Lung (tissue), 11 donors: ENCODE measurements at regions not wholly inside any gene's neighbourhood (a gene's known extent, or its start where the extent isn't known, plus 50 kb on each side); places are given as distances from the start of the nearest gene placed in this dataset.

Experiments used
- ATAC-seq: fragments of 200-7000 bp; cut with Tn5 transposase; one replicate; pipeline ENCODE4 v1.9.1; 2020; ENCODE audit warnings: moderate number of reproducible peaks; ENCODE audit not compliant: insufficient read depth, low FRiP score
- DNase-seq, 3 donors: peaks; one replicate each; pipeline ENCODE4 v3.0.0-alpha.2; 2013 to 2017
- H3K27ac ChIP-seq, 2 donors: one replicate each; pipeline ENCODE4 v1.5.1; 2013; ENCODE audit warnings: mild to moderate bottlenecking in 2 of 2, moderate library complexity in 2 of 2, control low read depth in 1 of 2, inconsistent platforms in 1 of 2, low read depth in 1 of 2, low read length in 1 of 2
- H3K27me3 ChIP-seq, 3 donors: one replicate each; pipeline ENCODE4 v1.5.1; 2013; ENCODE audit warnings: low read length in 2 of 3; ENCODE audit not compliant: control insufficient read depth in 3 of 3, insufficient read depth in 3 of 3
- H3K36me3 ChIP-seq, 4 donors: one replicate each; pipeline ENCODE4 v1.5.1; 2013; ENCODE audit warnings: low read length in 4 of 4, mild to moderate bottlenecking in 1 of 4, moderate library complexity in 1 of 4; ENCODE audit not compliant: control insufficient read depth in 4 of 4, insufficient read depth in 4 of 4
- H3K4me1 ChIP-seq, 5 donors: one replicate each; pipeline ENCODE4 v1.5.1; 2013; ENCODE audit warnings: low read length in 5 of 5, mild to moderate bottlenecking in 2 of 5, moderate library complexity in 1 of 5; ENCODE audit not compliant: control insufficient read depth in 5 of 5, insufficient read depth in 5 of 5
- H3K4me3 ChIP-seq: one replicate; pipeline ENCODE4 v1.5.1; 2013; ENCODE audit warnings: mild to moderate bottlenecking, control low read depth, moderate library complexity
- H3K9ac ChIP-seq, 2 donors: one replicate each; pipeline ENCODE4 v1.5.1; 2013; ENCODE audit warnings: low read length in 2 of 2, control low read depth in 1 of 2; ENCODE audit not compliant: insufficient read depth in 1 of 2
- H3K9me3 ChIP-seq, 4 donors: one replicate each; pipeline ENCODE4 v1.5.1; 2013; ENCODE audit warnings: low read length in 3 of 4, mild to moderate bottlenecking in 1 of 4, moderate library complexity in 1 of 4; ENCODE audit not compliant: control insufficient read depth in 4 of 4, insufficient read depth in 3 of 4
- CTCF ChIP-seq: IDR thresholded peaks from 2 replicates; pipeline ENCODE4 v1.5.1; 2012; ENCODE audit warnings: mild to moderate bottlenecking; ENCODE audit errors: control extremely low read depth, extremely low read depth
- WGBS, 2 donors: extraction: QIAGEN DNeasy Blood & Tissue Kit; methylation state at CpG; one replicate each; pipeline ENCODE4 v1.1.7; 2013; 5-methylcytosine and 5-hydroxymethylcytosine counted together
- donor health status: control.
- donor health status: control.
- donor health status: Bipolar disorder and iron deficiency.
- donor health status: healthy.
- donor health status: DM: yes; HTN: yes; CAD: no.

GRCh38 chr18:64202863-64203262, 54.0 kb upstream of the LINC00305 start:
- 38 to 45% methylated on average over 7 of the region's 7 CpGs for WGBS, 2 donors
- H3K27me3 ChIP-seq: no peaks in the 10 kb centered on the region
- no peak overlapping the region for H3K4me3 ChIP-seq

GRCh38 chr18:64202210-64202836, 53.4 kb upstream of the LINC00305 start:
- peak in 1 of 3 donors; percentile 21 for DNase-seq
- Histone ChIP-seq H3K27ac (no peak overlapping the region), H3K4me1 (no peaks in the 10 kb centered on the region), H3K4me3 (no peak overlapping the region), H3K27me3 (no peaks in the 10 kb centered on the region), H3K9me3 (peaks cover 0 to 2% (median 0%) of the 10 kb centered on the region in 4 donors), H3K36me3 (no peaks in the 10 kb centered on the region), H3K9ac (no peak overlapping the region)
- WGBS, 2 donors: 64 to 65% methylated on average over 6 of the region's 6 CpGs
- no peak for TF ChIP-seq CTCF
- ATAC-seq: no peak

More at GRCh38 chr18:64202863-64203262, 54.0 kb upstream of the LINC00305 start:
- H3K9me3 ChIP-seq: peaks cover 0 to 2% (median 0%) of the 10 kb centered on the region in 4 donors
- TF ChIP-seq CTCF: no peak
- no peak overlapping the region for H3K9ac ChIP-seq
- no peaks in the 10 kb centered on the region for H3K4me1 ChIP-seq
- no peaks in the 10 kb centered on the region for H3K36me3 ChIP-seq
- no peak overlapping the region for H3K27ac ChIP-seq
- ATAC-seq (no peak), DNase-seq (no peak)

- TF ChIP-seq CTCF: no peak
- 88 to 90% methylated on average over 2 of the region's 2 CpGs for WGBS, 2 donors
- no peak overlapping the region for H3K4me3 ChIP-seq
- H3K36me3 ChIP-seq: no peaks in the 10 kb centered on the region
- H3K4me1 ChIP-seq: no peaks in the 10 kb centered on the region
- no peak overlapping the region for H3K9ac ChIP-seq
- H3K27ac ChIP-seq: no peak overlapping the region
- ATAC-seq: no peak
- peaks cover 0 to 2% (median 0%) of the 10 kb centered on the region in 4 donors for H3K9me3 ChIP-seq
- DNase-seq: no peak
- H3K27me3 ChIP-seq: no peaks in the 10 kb centered on the region
These were observed 52.9 kb upstream of the LINC00305 start for GRCh38 chr18:64201781-64202180.

GRCh38 chr18:64199581-64199980, 50.7 kb upstream of the LINC00305 start:
- H3K27ac ChIP-seq: no peak overlapping the region
- no peak for DNase-seq
- TF ChIP-seq CTCF: no peak
- no peak overlapping the region for H3K9ac ChIP-seq
- H3K4me3 ChIP-seq: no peak overlapping the region
- 90 to 95% methylated on average over 1 of the region's 1 CpG for WGBS, 2 donors
- no peaks in the 10 kb centered on the region for H3K27me3 ChIP-seq
- peaks cover 0 to 2% (median 0%) of the 10 kb centered on the region in 4 donors for H3K9me3 ChIP-seq
- H3K4me1 ChIP-seq: no peaks in the 10 kb centered on the region
- ATAC-seq: no peak
- no peaks in the 10 kb centered on the region for H3K36me3 ChIP-seq
